ENCODE measurements at regions not wholly inside any gene's neighbourhood (a gene's known extent, or its start where the extent isn't known, plus 50 kb on each side); places are given as distances from the start of the nearest gene placed in this dataset.

GRCh38 chr7:68718097-68718551, 880.2 kb upstream of the AUTS2 start (continued):
- no peak for TF ChIP-seq ZNF362 (tag by site-specific recombination; IDR thresholded peaks at IDR 0.05)
- no peak for TF ChIP-seq ZNF350 (tag by site-specific recombination; IDR thresholded peaks at IDR 0.05)
- TF ChIP-seq AEBP2 (tag by site-specific recombination; IDR thresholded peaks at IDR 0.05; ENCODE audit: borderline replicate concordance), result no peak
- TF ChIP-seq ZNF140 (tag by site-specific recombination; IDR thresholded peaks at IDR 0.05), result no peak
- TF ChIP-seq ZNF707 (tag by site-specific recombination; IDR thresholded peaks at IDR 0.05), result no peak
- TF ChIP-seq REPIN1 (tag by site-specific recombination; IDR thresholded peaks at IDR 0.05; ENCODE audit: low read depth), result no peak
- no peak for TF ChIP-seq TRIM28 (IDR thresholded peaks at IDR 0.05; ENCODE audit: borderline replicate concordance, low read length)
- no peak for TF ChIP-seq ZNF777 (tag by site-specific recombination; IDR thresholded peaks at IDR 0.05; ENCODE audit: borderline replicate concordance)
- TF ChIP-seq ZNF692 (tag by site-specific recombination; IDR thresholded peaks at IDR 0.05), result no peak
- TF ChIP-seq ZNF404 (tag by site-specific recombination; IDR thresholded peaks at IDR 0.05), result no peak
- no peak for TF ChIP-seq MYNN (tag by site-specific recombination; IDR thresholded peaks at IDR 0.05; ENCODE audit: borderline replicate concordance)

GRCh38 chr7:68720697-68721096, 877.6 kb upstream of the AUTS2 start:
- ChIA-PET POLR2A (no interaction called here), CTCF (no interaction called here)
- Histone ChIP-seq H3K4me3 (ENCODE audit: low read depth, low read length) (no peak overlapping the region), H3K27ac (ENCODE audit: extremely low read depth, low read depth, low read length) (no peak overlapping the region), H3K4me1 (ENCODE audit: control insufficient read depth, insufficient read depth, low read length) (no peaks in the 10 kb centered on the region), H3K9me3 (ENCODE audit: control insufficient read depth, insufficient read depth, low read depth, low read length) (no peaks in the 10 kb centered on the region), H3K36me3 (ENCODE audit: control insufficient read depth in 2 of 2, insufficient read depth in 1 of 2, low read length in 2 of 2) (no peaks in the 10 kb centered on the region)
- TF ChIP-seq ZNF664 (tag by site-specific recombination; IDR thresholded peaks at IDR 0.05) (no peak), ZNF350 (tag by site-specific recombination; IDR thresholded peaks at IDR 0.05) (no peak), ZNF426 (tag by site-specific recombination; IDR thresholded peaks at IDR 0.05) (no peak), ZNF146 (tag by site-specific recombination; IDR thresholded peaks at IDR 0.05) (no peak), ZNF19 (tag by site-specific recombination; IDR thresholded peaks at IDR 0.05; ENCODE audit: low read depth) (no peak), ZNF211 (tag by site-specific recombination; IDR thresholded peaks at IDR 0.05; ENCODE audit: low read depth) (no peak), ZSCAN16 (tag by site-specific recombination; IDR thresholded peaks at IDR 0.05) (no peak), GLI2 (tag by site-specific recombination; IDR thresholded peaks at IDR 0.05; ENCODE audit: borderline replicate concordance, low read depth) (no peak), ZNF571 (tag by site-specific recombination; IDR thresholded peaks at IDR 0.05) (no peak), ZSCAN23 (tag by site-specific recombination; IDR thresholded peaks at IDR 0.05) (no peak), ZSCAN4 (tag by site-specific recombination; IDR thresholded peaks at IDR 0.05) (no peak), ZNF37A (tag by site-specific recombination; IDR thresholded peaks at IDR 0.05) (no peak), KLF1 (tag by site-specific recombination; IDR thresholded peaks at IDR 0.05) (no peak)

All from HEK293 (cell line).